ENCODE measurements at regions not wholly inside any gene's neighbourhood (a gene's known extent, or its start where the extent isn't known, plus 50 kb on each side); places are given as distances from the start of the nearest gene placed in this dataset.
A peak's percentile ranks its signal among the peaks of the same experiment; 100 is the strongest.

GRCh38 chr5:100456615-100457014, 78.6 kb upstream of the FAM174A start:
- Histone ChIP-seq H3K27me3 (ENCODE audit: control insufficient read depth in 3 of 3, insufficient read depth in 3 of 3, low read length in 2 of 3) (no peaks in the 10 kb centered on the region), H3K36me3 (ENCODE audit: control insufficient read depth in 4 of 4, insufficient read depth in 4 of 4, low read length in 4 of 4) (no peaks in the 10 kb centered on the region), H3K9ac (ENCODE audit: insufficient read depth in 1 of 2, low read length in 2 of 2) (no peak overlapping the region), H3K9me3 (ENCODE audit: control insufficient read depth in 4 of 4, insufficient read depth in 3 of 4, low read length in 3 of 4) (no peaks in the 10 kb centered on the region), H3K4me3 (no peak overlapping the region), H3K27ac (ENCODE audit: low read depth in 1 of 2, low read length in 1 of 2) (no peak overlapping the region), H3K4me1 (ENCODE audit: control insufficient read depth in 5 of 5, insufficient read depth in 5 of 5, low read length in 5 of 5) (no peaks in the 10 kb centered on the region)
- DNase-seq, result no peak
- TF ChIP-seq CTCF (IDR thresholded peaks at IDR 0.05; ENCODE audit: control extremely low read depth, extremely low read depth), result no peak
- no peak for ATAC-seq (ENCODE audit: insufficient read depth, low FRiP score)

- DNase-seq, result peak in 2 of 3 donors; percentile 61 to 62
- Histone ChIP-seq H3K4me3 (no peak overlapping the region), H3K27me3 (ENCODE audit: control insufficient read depth in 3 of 3, insufficient read depth in 3 of 3, low read length in 2 of 3) (no peaks in the 10 kb centered on the region), H3K9me3 (ENCODE audit: control insufficient read depth in 4 of 4, insufficient read depth in 3 of 4, low read length in 3 of 4) (no peaks in the 10 kb centered on the region), H3K4me1 (ENCODE audit: control insufficient read depth in 5 of 5, insufficient read depth in 5 of 5, low read length in 5 of 5) (peaks cover 0 to 20% (median 0%) of the 10 kb centered on the region in 5 donors), H3K27ac (ENCODE audit: low read depth in 1 of 2, low read length in 1 of 2) (no peak overlapping the region), H3K9ac (ENCODE audit: insufficient read depth in 1 of 2, low read length in 2 of 2) (no peak overlapping the region), H3K36me3 (ENCODE audit: control insufficient read depth in 4 of 4, insufficient read depth in 4 of 4, low read length in 4 of 4) (no peaks in the 10 kb centered on the region)
- TF ChIP-seq CTCF (IDR thresholded peaks at IDR 0.05; ENCODE audit: control extremely low read depth, extremely low read depth), result no peak
- ATAC-seq (ENCODE audit: insufficient read depth, low FRiP score), result no peak
Measured at GRCh38 chr5:100452126-100452525, 83.0 kb upstream of the FAM174A start.

- Histone ChIP-seq H3K4me1 (ENCODE audit: control insufficient read depth in 5 of 5, insufficient read depth in 5 of 5, low read length in 5 of 5) (peaks cover 0 to 21% (median 0%) of the 10 kb centered on the region in 5 donors), H3K9ac (ENCODE audit: insufficient read depth in 1 of 2, low read length in 2 of 2) (no peak overlapping the region), H3K27ac (ENCODE audit: low read depth in 1 of 2, low read length in 1 of 2) (no peak overlapping the region), H3K27me3 (ENCODE audit: control insufficient read depth in 3 of 3, insufficient read depth in 3 of 3, low read length in 2 of 3) (no peaks in the 10 kb centered on the region), H3K4me3 (no peak overlapping the region), H3K9me3 (ENCODE audit: control insufficient read depth in 4 of 4, insufficient read depth in 3 of 4, low read length in 3 of 4) (no peaks in the 10 kb centered on the region), H3K36me3 (ENCODE audit: control insufficient read depth in 4 of 4, insufficient read depth in 4 of 4, low read length in 4 of 4) (no peaks in the 10 kb centered on the region)
- peak; percentile 64 to 95 (median 95) for DNase-seq
- no peak for TF ChIP-seq CTCF (IDR thresholded peaks at IDR 0.05; ENCODE audit: control extremely low read depth, extremely low read depth)
- ATAC-seq (ENCODE audit: insufficient read depth, low FRiP score), result no peak
- WGBS, 2 donors, result 66 to 69% methylated on average over 3 of the region's 3 CpGs
Measured at GRCh38 chr5:100448111-100448528, 87.1 kb upstream of the FAM174A start.

- peaks cover 0 to 21% (median 0%) of the 10 kb centered on the region in 5 donors for H3K4me1 ChIP-seq (ENCODE audit: control insufficient read depth in 5 of 5, insufficient read depth in 5 of 5, low read length in 5 of 5)
- no peak for ATAC-seq (ENCODE audit: insufficient read depth, low FRiP score)
- no peak overlapping the region for H3K4me3 ChIP-seq
- DNase-seq, result no peak
- 86 to 91% methylated on average over 2 of the region's 2 CpGs for WGBS, 2 donors
- H3K27ac ChIP-seq (ENCODE audit: low read depth in 1 of 2, low read length in 1 of 2), result no peak overlapping the region
- no peaks in the 10 kb centered on the region for H3K36me3 ChIP-seq (ENCODE audit: control insufficient read depth in 4 of 4, insufficient read depth in 4 of 4, low read length in 4 of 4)
- no peak overlapping the region for H3K9ac ChIP-seq (ENCODE audit: insufficient read depth in 1 of 2, low read length in 2 of 2)
- TF ChIP-seq CTCF (IDR thresholded peaks at IDR 0.05; ENCODE audit: control extremely low read depth, extremely low read depth), result no peak
- no peaks in the 10 kb centered on the region for H3K27me3 ChIP-seq (ENCODE audit: control insufficient read depth in 3 of 3, insufficient read depth in 3 of 3, low read length in 2 of 3)
- no peaks in the 10 kb centered on the region for H3K9me3 ChIP-seq (ENCODE audit: control insufficient read depth in 4 of 4, insufficient read depth in 3 of 4, low read length in 3 of 4)
Measured at GRCh38 chr5:100446879-100447430, 88.2 kb upstream of the FAM174A start.

Measured in lung (tissue), 11 donors.